GM23248 (cell line): ENCODE measurements at regions not wholly inside any gene's neighbourhood (a gene's known extent, or its start where the extent isn't known, plus 50 kb on each side); places are given as distances from the start of the nearest gene placed in this dataset.

Experiments
- EZH2 ChIP-seq: fragments of 200-600 bp; sonication (generic); IDR thresholded peaks from 2 replicates; pipeline ENCODE4 v1.6.1; 2018; ENCODE audit warnings: antibody characterized with exemption, mild to moderate bottlenecking; ENCODE audit not compliant: insufficient read depth, poor library complexity, severe bottlenecking
- EZH2phosphoT487 ChIP-seq: fragments of 200-600 bp; sonication (generic); IDR thresholded peaks from 2 replicates; pipeline ENCODE4 v1.6.1; 2018; ENCODE audit warnings: antibody characterized with exemption, moderate library complexity, mild to moderate bottlenecking, low read depth; ENCODE audit not compliant: insufficient read depth

- TF ChIP-seq EZH2, result no peak
- TF ChIP-seq EZH2phosphoT487, result no peak
Measured at GRCh38 chr1:91075233-91076135, 53.6 kb upstream of the ZNF644 start.
